SIG-M5 treated with dmso at 0.1 percent for 504 hours (cell line): ENCODE measurements at regions not wholly inside any gene's neighbourhood (a gene's known extent, or its start where the extent isn't known, plus 50 kb on each side); places are given as distances from the start of the nearest gene placed in this dataset.
"Not testable (repeated sequence)": the region's sequence is repeated elsewhere in the genome, so short reads cannot be mapped to it uniquely, and the experiment has no call there.

Experiments
- DNase-seq: peaks from one replicate; lab custom pipeline; 2025; ENCODE audit not compliant: unreplicated experiment; lab: John Stamatoyannopoulos, UW

- DNase-seq: no peak
Observed at GRCh38 chr10:29882766-29883165, 176.6 kb downstream of the JCAD start.

DNA sequence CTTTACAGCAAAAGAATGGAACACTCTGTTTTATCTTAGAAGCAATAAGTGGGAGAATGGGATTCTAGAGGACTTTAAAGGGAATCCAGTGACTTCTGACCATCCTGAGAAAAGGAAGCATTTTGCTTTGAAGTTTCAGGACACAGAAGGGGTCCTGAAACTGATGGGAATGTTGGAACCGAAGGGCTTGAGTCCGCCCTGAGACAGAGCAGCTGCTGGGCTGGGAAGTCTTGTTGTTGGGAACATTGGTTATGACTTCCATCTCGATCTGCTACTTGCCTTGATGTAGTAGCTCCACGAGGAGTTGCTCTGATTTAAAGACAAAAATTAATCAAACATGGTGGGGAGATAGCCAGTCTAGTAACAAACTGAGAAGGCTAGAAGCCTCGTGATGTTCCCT is 177.6 kb downstream of the JCAD start:
- no peak for DNase-seq

- no peak for DNase-seq
Observed at GRCh38 chr10:29881336-29881771, 178.0 kb downstream of the JCAD start.

DNA sequence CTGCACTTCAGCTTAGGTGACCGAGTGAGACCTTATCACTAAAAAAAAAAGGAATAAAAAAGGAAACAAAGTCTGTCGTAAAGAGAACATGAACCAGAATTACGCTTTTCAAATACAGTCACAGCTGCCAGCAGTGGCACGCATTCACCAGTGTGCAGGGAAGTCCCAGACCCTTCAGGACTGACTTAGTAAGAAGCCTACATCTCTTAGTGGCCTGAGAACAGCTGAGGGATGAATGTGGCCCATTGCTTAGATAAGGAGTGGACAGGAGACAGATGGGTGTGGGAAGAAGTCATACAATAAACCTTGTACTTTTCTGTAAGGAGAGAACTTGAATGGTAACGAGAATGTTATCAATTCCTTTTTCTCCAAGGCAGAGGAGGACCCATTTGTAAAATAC is 178.5 kb downstream of the JCAD start:
- DNase-seq: no peak

DNA sequence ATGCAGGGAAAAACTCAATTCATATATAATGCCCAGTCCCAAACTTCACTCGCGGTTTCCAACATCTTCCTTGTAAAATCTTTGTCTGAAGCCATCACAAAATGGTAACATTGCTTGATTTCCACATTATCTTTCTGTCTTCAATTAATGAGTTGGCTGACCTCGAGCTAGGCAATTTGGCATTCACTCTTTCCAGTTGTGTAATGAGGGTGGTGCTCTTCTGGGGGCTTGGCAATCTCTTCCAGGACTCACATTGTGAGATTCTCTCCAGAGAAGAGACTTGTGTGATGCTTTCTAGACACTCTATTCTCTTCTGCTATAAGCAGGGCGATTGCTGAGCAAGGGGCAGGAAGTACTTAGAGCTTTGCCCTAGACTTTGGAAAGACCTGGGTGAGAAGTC is 179.5 kb downstream of the JCAD start:
- DNase-seq: no peak

GRCh38 chr10:29878492-29878891 is 180.9 kb downstream of the JCAD start:
- no peak for DNase-seq

DNA sequence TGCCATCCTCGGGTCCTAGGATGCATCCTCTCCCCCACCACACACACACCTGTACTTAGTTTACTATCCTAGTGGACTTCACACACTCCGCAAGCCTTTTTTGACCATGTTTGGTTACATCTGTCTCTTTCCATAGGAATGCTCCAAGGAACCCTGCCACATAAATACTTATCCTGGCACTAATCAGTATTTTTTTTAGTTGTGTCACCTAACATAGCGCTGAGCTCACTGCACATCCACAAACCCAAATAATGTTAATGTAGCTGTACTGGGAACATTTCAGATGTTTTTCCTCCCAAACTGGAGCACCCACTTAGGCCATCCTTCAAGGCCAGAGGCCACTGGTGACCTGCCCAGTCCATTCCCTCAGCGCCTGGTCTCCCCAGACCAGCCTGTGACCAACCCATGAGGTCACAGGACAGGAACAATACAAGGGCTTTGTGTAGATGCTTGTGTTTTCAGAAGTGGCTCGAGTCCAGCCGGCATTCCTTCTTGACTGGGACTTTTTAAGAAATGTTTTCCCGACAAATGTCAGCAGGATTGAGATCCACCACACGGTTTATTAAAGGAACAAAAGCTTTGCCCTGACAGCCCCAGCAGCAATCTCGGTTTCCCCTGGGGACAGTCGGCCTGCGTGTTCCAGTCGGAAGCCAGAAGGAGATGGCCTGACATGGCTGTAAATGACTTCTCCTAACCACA is 181.4 kb downstream of the JCAD start:
- no peak for DNase-seq

DNA sequence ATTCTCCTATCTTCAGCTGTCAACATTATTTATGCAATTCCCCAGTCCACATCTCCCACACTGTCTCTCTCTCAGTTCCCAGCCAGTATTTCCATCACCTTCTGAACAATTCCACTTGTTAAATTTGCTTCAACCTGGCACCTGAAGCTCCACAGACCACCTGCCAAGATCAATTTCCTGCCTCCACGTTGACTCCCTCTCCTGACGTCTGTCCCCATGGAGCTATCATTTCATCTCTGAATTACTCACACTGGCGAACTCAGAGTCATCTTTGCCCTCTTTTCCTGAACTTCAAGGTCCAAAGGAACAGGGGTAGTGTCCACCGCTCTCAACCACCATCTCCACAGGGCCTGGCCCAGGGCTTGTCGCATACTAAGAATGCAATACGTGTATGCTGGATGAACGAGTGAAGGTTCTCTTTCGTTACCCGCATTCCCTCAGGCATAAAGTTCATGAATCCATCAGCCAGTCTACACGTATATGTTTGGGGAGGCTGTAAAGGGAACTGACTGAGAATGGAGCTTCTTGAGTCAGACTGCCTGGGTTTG is 183.3 kb downstream of the JCAD start:
- DNase-seq: no peak

- DNase-seq: no peak
Observed at GRCh38 chr10:29874606-29875269, 184.6 kb downstream of the JCAD start.

DNA sequence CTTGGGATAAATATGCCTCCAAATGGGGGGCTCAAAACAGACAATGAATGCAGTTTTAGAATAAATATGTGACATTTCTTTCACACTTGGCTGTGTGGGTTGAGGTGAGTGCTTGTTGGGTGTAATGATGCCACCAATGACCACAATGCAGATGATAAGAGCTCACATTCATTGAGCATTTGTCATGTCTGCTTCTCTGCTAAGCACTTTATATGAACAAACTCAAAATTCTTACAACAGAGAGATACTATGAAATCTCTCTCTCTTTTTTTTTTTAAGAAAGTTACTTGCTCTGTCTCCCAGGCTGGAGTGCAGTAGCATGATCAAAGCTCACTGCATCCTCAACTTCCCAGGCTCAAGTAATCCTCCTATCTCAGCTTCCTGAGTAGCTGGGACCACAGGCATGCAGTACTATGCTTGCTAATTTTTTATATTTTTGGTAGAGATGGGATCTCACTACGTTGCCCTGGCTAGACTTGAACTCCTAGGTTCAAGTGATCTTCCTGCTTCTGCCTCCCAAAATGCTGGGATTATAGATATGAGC is 185.4 kb downstream of the JCAD start:
- no peak for DNase-seq

- DNase-seq: no peak
Observed at GRCh38 chr10:29870522-29871044, 188.8 kb downstream of the JCAD start.

DNA sequence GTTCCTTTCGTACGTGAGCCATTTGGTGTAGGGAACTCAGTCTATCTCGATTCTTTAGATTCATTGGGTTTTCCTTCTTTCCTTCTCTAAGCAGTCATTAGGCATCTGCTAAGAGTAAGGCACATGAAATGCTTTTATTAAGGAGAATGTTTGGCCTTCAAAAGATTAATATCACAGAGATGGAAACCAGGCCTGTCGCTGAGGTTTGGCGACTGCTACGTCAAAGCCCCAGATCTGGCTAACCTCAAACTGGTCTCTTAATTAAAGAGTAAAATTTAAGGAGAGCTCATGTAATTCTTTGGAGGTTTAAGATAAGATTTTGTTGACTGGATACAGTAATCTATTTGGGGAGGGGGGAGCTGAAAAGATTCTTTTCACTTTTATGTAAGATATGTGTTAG is 189.8 kb downstream of the JCAD start:
- DNase-seq: no peak

- DNase-seq: no peak
Observed at GRCh38 chr10:29866356-29866755, 193.0 kb downstream of the JCAD start.

GRCh38 chr10:29865700-29866355 is 193.6 kb downstream of the JCAD start:
- no peak for DNase-seq

DNA sequence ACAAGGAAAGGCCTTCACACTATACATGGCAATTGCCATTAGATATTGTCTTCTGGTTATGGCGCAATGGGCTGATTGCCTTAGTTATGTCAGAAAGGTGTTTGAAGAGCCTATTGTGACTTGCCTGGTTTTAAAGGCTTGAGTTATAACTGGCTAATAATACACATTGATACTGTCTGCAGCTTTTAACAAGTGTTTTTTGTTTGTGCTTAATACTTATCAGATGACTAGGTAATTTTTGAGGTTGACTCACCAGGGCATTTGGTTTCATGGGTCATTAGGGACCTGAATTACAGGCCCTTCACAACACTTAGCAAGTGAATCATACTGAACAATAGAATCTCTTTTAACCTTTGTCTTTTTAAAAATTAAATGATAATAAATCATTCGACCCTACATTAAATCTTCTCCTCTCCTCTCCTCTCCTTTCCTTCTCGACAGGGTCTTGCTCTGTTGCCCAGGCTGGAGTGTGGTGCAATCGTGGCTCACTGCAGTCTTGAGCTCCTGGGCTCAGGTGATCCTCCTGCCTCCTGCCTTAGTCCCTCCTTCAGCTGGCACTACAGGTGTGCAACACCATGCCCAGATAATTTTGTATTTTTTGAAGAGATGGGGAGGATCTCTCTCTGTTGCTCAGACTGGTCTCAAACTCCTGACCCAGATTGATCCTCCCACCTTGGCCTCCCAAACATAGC is 196.3 kb downstream of the JCAD start:
- peak; percentile 11 for DNase-seq

GRCh38 chr10:29861811-29862505 is 197.4 kb downstream of the JCAD start:
- DNase-seq: no peak

- not testable (repeated sequence) for DNase-seq
Observed at GRCh38 chr10:29861231-29861630, 198.2 kb downstream of the JCAD start.

- DNase-seq: no peak
Observed at GRCh38 chr10:29860166-29860565, 199.2 kb downstream of the JCAD start.

- DNase-seq: no peak
Observed at GRCh38 chr10:29859521-29860130, 199.8 kb downstream of the JCAD start.
